Kidney (tissue), 13 donors: ENCODE measurements at regions not wholly inside any gene's neighbourhood (a gene's known extent, or its start where the extent isn't known, plus 50 kb on each side); places are given as distances from the start of the nearest gene placed in this dataset.

Experiments used
- DNase-seq, 5 donors: peaks; one replicate each; pipeline ENCODE4 v3.0.0-alpha.2; 2013 to 2020
- FAIRE-seq: peaks from 2 replicates; lab custom pipeline; 2012; peaks lifted over from hg19 to GRCh38; lab: Jason Lieb, UNC
- H3K27ac ChIP-seq, 2 donors: one replicate each; pipeline ENCODE4 v1.7.0; 2013; ENCODE audit warnings: low read depth in 2 of 2, low read length in 2 of 2, inconsistent platforms in 1 of 2
- H3K27me3 ChIP-seq: one replicate; pipeline ENCODE4 v1.7.1; 2013; ENCODE audit warnings: low read length, inconsistent platforms; ENCODE audit not compliant: control insufficient read depth, insufficient read depth
- H3K36me3 ChIP-seq, 3 donors: one replicate each; pipeline versions ENCODE4 v1.7.0 to v1.7.1; 2013; ENCODE audit warnings: low read length in 3 of 3, control low read depth in 1 of 3, inconsistent platforms in 1 of 3; ENCODE audit not compliant: insufficient read depth in 3 of 3, control insufficient read depth in 2 of 3
- H3K4me1 ChIP-seq, 3 donors: one replicate each; pipeline versions ENCODE4 v1.7.0 to v1.7.1; 2013; ENCODE audit warnings: low read length in 3 of 3, inconsistent platforms in 1 of 3, low read depth in 1 of 3; ENCODE audit not compliant: control insufficient read depth in 2 of 3, insufficient read depth in 2 of 3
- H3K4me3 ChIP-seq, 3 donors: one replicate each; pipeline versions ENCODE4 v1.7.0 to v1.8.1; 2013; ENCODE audit warnings: low read length in 3 of 3, control low read depth in 1 of 3, inconsistent platforms in 1 of 3
- H3K9ac ChIP-seq, 3 donors: one replicate each; pipeline versions ENCODE4 v1.7.0 to v1.7.1; 2013; ENCODE audit warnings: low read length in 3 of 3, control low read depth in 1 of 3, inconsistent platforms in 1 of 3
- H3K9me3 ChIP-seq, 3 donors: one replicate each; pipeline versions ENCODE4 v1.7.0 to v1.7.1; 2013; ENCODE audit warnings: low read length in 3 of 3, control low read depth in 1 of 3, inconsistent platforms in 1 of 3; ENCODE audit not compliant: control insufficient read depth in 2 of 3, insufficient read depth in 1 of 3
- CTCF ChIP-seq: IDR thresholded peaks from 3 replicates; pipeline ENCODE4 v1.5.1; 2012; ENCODE audit warnings: mild to moderate bottlenecking, moderate library complexity, borderline replicate concordance; ENCODE audit not compliant: insufficient read depth; ENCODE audit errors: extremely low read depth
- intact Hi-C: fragments of 100-400 bp; cut with DNase I; formaldehyde crosslinking; loops from one replicate; pipeline ENCODE4 v1.11.1; 2022
- donor health status: control.
- donor health status: control.
- donor health status: control.
- donor health status: control.
- donor health status: control.
- donor health status: DM: yes; HTN: yes; CAD: no.
- donor health status: Normal renal cell carcinoma (clear cell type).

GRCh38 chr6:56363796-56364430 is 116.5 kb upstream of the COL21A1 start:
- no peak overlapping the region for H3K9ac ChIP-seq
- no peak for FAIRE-seq

DNA sequence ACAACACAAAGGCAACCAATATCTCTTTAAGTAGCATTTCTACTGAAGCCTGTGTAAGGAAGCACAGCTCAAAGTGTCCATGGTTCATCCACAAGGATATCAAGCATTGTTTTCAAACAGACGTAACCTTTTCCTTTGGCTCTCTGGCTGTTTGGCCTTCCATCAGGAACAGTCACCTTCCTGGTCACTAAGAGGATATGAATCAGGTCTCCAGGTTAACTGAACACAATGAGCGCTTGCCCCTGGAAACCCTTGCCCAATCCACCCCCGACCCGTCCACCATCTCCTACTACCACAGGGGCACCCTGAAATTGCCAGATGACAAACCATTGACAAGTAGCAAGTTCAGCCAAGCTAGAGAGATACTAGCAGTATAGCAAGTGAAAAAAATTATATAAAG is 114.4 kb upstream of the COL21A1 start:
- Histone ChIP-seq H3K4me1 (peaks cover 0 to 3% (median 0%) of the 10 kb centered on the region in 3 donors), H3K9me3 (no peaks in the 10 kb centered on the region), H3K36me3 (no peaks in the 10 kb centered on the region), H3K4me3 (no peak overlapping the region), H3K27ac (no peak overlapping the region), H3K27me3 (no peaks in the 10 kb centered on the region), H3K9ac (no peak overlapping the region)
- TF ChIP-seq CTCF = no peak
- intact Hi-C loops = no loop called here
- peak in 1 of 5 donors; percentile 69 for DNase-seq
- FAIRE-seq = no peak

More at GRCh38 chr6:56363796-56364430, 116.5 kb upstream of the COL21A1 start:
- no peak for TF ChIP-seq CTCF
- intact Hi-C loops = no loop called here
- Histone ChIP-seq H3K4me1 (peaks cover 0 to 4% (median 4%) of the 10 kb centered on the region in 3 donors), H3K36me3 (no peaks in the 10 kb centered on the region), H3K27ac (no peak overlapping the region), H3K9me3 (no peaks in the 10 kb centered on the region), H3K4me3 (no peak overlapping the region), H3K27me3 (no peaks in the 10 kb centered on the region)
- no peak for DNase-seq

- peak in 4 of 5 donors; percentile 73 to 87 (median 80) for DNase-seq
- Histone ChIP-seq H3K9me3 (no peaks in the 10 kb centered on the region), H3K4me3 (peak overlapping the region in 1 of 3 donors; percentile 14), H3K27me3 (no peaks in the 10 kb centered on the region), H3K4me1 (no peaks in the 10 kb centered on the region), H3K9ac (no peak overlapping the region), H3K27ac (no peak overlapping the region), H3K36me3 (no peaks in the 10 kb centered on the region)
- TF ChIP-seq CTCF = peak; percentile 86
- peak; percentile 89 for FAIRE-seq
- intact Hi-C loops = loop anchor here (5.0 to 10.0 kb wide), 2 partner anchors 215 to 233 kb away; no protein-coding TSS in a partner anchor
Observed at GRCh38 chr6:56359201-56359899, 112.0 kb upstream of the COL21A1 start.
